Adrenal gland (tissue), 9 donors: ENCODE measurements at regions not wholly inside any gene's neighbourhood (a gene's known extent, or its start where the extent isn't known, plus 50 kb on each side); places are given as distances from the start of the nearest gene placed in this dataset.
A peak's percentile ranks its signal among the peaks of the same experiment; 100 is the strongest.

ENCODE experiments used
- DNase-seq, 7 donors: peaks; one replicate each; pipeline ENCODE4 v3.0.0-alpha.2; 2019 to 2020
- H3K27ac ChIP-seq, 5 donors: fragments of 200-600 bp; sonication (generic) in 4 of 5; 1 replicate in 3 of 5; 2 replicates in 2 of 5; pipeline versions ENCODE4 v1.5.1 to v1.8.0; 2016 to 2020; ENCODE audit warnings: mild to moderate bottlenecking in 1 of 5
- H3K27me3 ChIP-seq: fragments of 200-600 bp; 2 replicates; pipeline ENCODE4 v1.8.0; 2021
- H3K36me3 ChIP-seq, 2 donors: fragments of 200-600 bp; replicated peaks in 1 of 2; 1 replicate in 1 of 2; 2 replicates in 1 of 2; pipeline versions ENCODE4 v1.5.1 to v1.8.0; 2018 to 2022
- H3K4me1 ChIP-seq, 2 donors: fragments of 200-600 bp; replicated peaks in 1 of 2; 1 replicate in 1 of 2; 2 replicates in 1 of 2; pipeline versions ENCODE4 v1.5.1 to v1.8.0; 2018 to 2021
- H3K4me3 ChIP-seq, 4 donors: fragments of 200-600 bp; sonication (generic) in 3 of 4; one replicate each; pipeline ENCODE4 v1.5.1; 2016 to 2018
- H3K9me3 ChIP-seq, 3 donors: fragments of 200-600 bp; sonication (generic) in 1 of 3; replicated peaks in 1 of 3; 1 replicate in 2 of 3; 2 replicates in 1 of 3; pipeline versions ENCODE4 v1.5.1 to v1.8.0; 2016 to 2021
- CTCF ChIP-seq, 6 experiments: fragments of 450-650 bp in 4 of 6; fragments of 200-600 bp in 2 of 6; sonication (generic) in 1 of 6; IDR thresholded peaks; 1 replicate in 5 of 6; 2 replicates in 1 of 6; pipeline versions ENCODE4 v1.5.1 to v1.8.0; 2016 to 2021; ENCODE audit warnings: antibody characterized with exemption in 6 of 6, mild to moderate bottlenecking in 2 of 6, moderate library complexity in 1 of 6
- POLR2A ChIP-seq, 2 donors: fragments of 450-650 bp; IDR thresholded peaks; one replicate each; pipeline ENCODE4 v1.6.1; 2017; ENCODE audit warnings: antibody characterized with exemption in 2 of 2, mild to moderate bottlenecking in 2 of 2, moderate library complexity in 1 of 2
- WGBS, 4 donors: extraction: QIAGEN DNeasy Blood & Tissue Kit in 2 of 4; methylation state at CpG; one replicate each; pipeline versions ENCODE4 v1.1.5 to v1.1.7; 2013 to 2017; 5-methylcytosine and 5-hydroxymethylcytosine counted together
- intact Hi-C, 2 donors: fragments of 100-400 bp; cut with DNase I; formaldehyde crosslinking; loops; one replicate each; pipeline versions ENCODE4 v1.14.1 to v1.15.0; 2022 to 2023
- donor health status: healthy with polysubstance abuse.
- donor health status: Bipolar disorder and iron deficiency.
- donor health status: DM: yes; HTN: yes; CAD: no.
- donor health status: DM: no; HTN: no; CAD: no.
- donor health status: DM: no; HTN: no; CAD: no.

- TF ChIP-seq POLR2A (IDR thresholded peaks at IDR 0.05) (no peak), CTCF (IDR thresholded peaks at IDR 0.05) (no peak)
- H3K27me3 ChIP-seq: no peaks in the 10 kb centered on the region
- intact Hi-C loops: no loop called here
- peaks cover 1 to 8% of the 10 kb centered on the region in 2 donors for H3K4me1 ChIP-seq
- WGBS, 4 donors: 86 to 91% (median 88%) methylated on average over 10 of the region's 10 CpGs
- H3K36me3 ChIP-seq: no peaks in the 10 kb centered on the region
- no peak overlapping the region for H3K27ac ChIP-seq
- no peak for DNase-seq
- no peak overlapping the region for H3K4me3 ChIP-seq
- no peaks in the 10 kb centered on the region for H3K9me3 ChIP-seq
Observed at GRCh38 chr6:87767478-87767877, 65.4 kb upstream of the AKIRIN2 start.

GRCh38 chr6:87766211-87766610 lies 64.2 kb upstream of the AKIRIN2 start:
- 72 to 84% (median 78%) methylated on average over 2 of the region's 2 CpGs for WGBS, 4 donors

GRCh38 chr6:87763901-87764300 lies 61.9 kb upstream of the AKIRIN2 start:
- H3K4me1 ChIP-seq: peaks cover 0 to 6% of the 10 kb centered on the region in 2 donors
- H3K36me3 ChIP-seq: no peaks in the 10 kb centered on the region
- DNase-seq: no peak
- intact Hi-C loops: no loop called here
- no peak overlapping the region for H3K27ac ChIP-seq
- TF ChIP-seq CTCF (IDR thresholded peaks at IDR 0.05) (no peak), POLR2A (IDR thresholded peaks at IDR 0.05) (no peak)
- no peak overlapping the region for H3K4me3 ChIP-seq
- H3K27me3 ChIP-seq: no peaks in the 10 kb centered on the region
- H3K9me3 ChIP-seq: no peaks in the 10 kb centered on the region
- WGBS, 4 donors: 91 to 96% (median 92%) methylated on average over 4 of the region's 4 CpGs

More at GRCh38 chr6:87766211-87766610, 64.2 kb upstream of the AKIRIN2 start:
- Histone ChIP-seq H3K36me3 (no peaks in the 10 kb centered on the region), H3K27me3 (no peaks in the 10 kb centered on the region), H3K4me3 (no peak overlapping the region), H3K9me3 (no peaks in the 10 kb centered on the region), H3K4me1 (peaks cover 0 to 6% of the 10 kb centered on the region in 2 donors), H3K27ac (no peak overlapping the region)
- no peak for DNase-seq
- no peak for TF ChIP-seq POLR2A (IDR thresholded peaks at IDR 0.05)
- intact Hi-C loops: no loop called here

- Histone ChIP-seq H3K4me1 (peaks cover 0 to 6% of the 10 kb centered on the region in 2 donors), H3K36me3 (no peaks in the 10 kb centered on the region), H3K27me3 (no peaks in the 10 kb centered on the region), H3K27ac (no peak overlapping the region), H3K4me3 (no peak overlapping the region), H3K9me3 (no peaks in the 10 kb centered on the region)
- TF ChIP-seq CTCF (IDR thresholded peaks at IDR 0.05) (no peak), POLR2A (IDR thresholded peaks at IDR 0.05) (no peak)
- intact Hi-C loops: no loop called here
- no peak for DNase-seq
- WGBS, 4 donors: 97 to 100% (median 98%) methylated on average over 2 of the region's 2 CpGs
Observed at GRCh38 chr6:87763276-87763675, 61.2 kb upstream of the AKIRIN2 start.

- Histone ChIP-seq H3K27me3 (no peaks in the 10 kb centered on the region), H3K4me3 (no peak overlapping the region), H3K36me3 (no peaks in the 10 kb centered on the region), H3K27ac (peak overlapping the region in 1 of 5 donors; percentile 30), H3K4me1 (peaks cover 0 to 6% of the 10 kb centered on the region in 2 donors), H3K9me3 (no peaks in the 10 kb centered on the region)
- DNase-seq: peak in 6 of 7 donors; percentile 24 to 67 (median 42)
- TF ChIP-seq POLR2A (IDR thresholded peaks at IDR 0.05) (no peak), CTCF (IDR thresholded peaks at IDR 0.05) (no peak)
- 36 to 55% (median 47%) methylated on average over 3 of the region's 3 CpGs for WGBS, 4 donors
- intact Hi-C loops: no loop called here
Observed at GRCh38 chr6:87762116-87762515, 60.1 kb upstream of the AKIRIN2 start.
